ENCODE measurements at regions not wholly inside any gene's neighbourhood (a gene's known extent, or its start where the extent isn't known, plus 50 kb on each side); places are given as distances from the start of the nearest gene placed in this dataset.
"Not testable (repeated sequence)": the region's sequence is repeated elsewhere in the genome, so short reads cannot be mapped to it uniquely, and the experiment has no call there.

- TF ChIP-seq CTCF (IDR thresholded peaks at IDR 0.05; ENCODE audit: low read depth, low read length) = no peak
Observed at GRCh38 chr5:51148437-51148836, 234.8 kb upstream of the ISL1 start.

GRCh38 chr5:51156222-51156621, 227.0 kb upstream of the ISL1 start:
- DNase-seq (ENCODE audit: extremely low read depth, low read depth) = no peak
- no peak for TF ChIP-seq CTCF (IDR thresholded peaks at IDR 0.05; ENCODE audit: low read depth, low read length)

More at GRCh38 chr5:51148437-51148836, 234.8 kb upstream of the ISL1 start:
- DNase-seq (ENCODE audit: extremely low read depth, low read depth) = no peak

GRCh38 chr5:51156838-51157237, 226.4 kb upstream of the ISL1 start:
- TF ChIP-seq CTCF (IDR thresholded peaks at IDR 0.05; ENCODE audit: low read depth, low read length) = no peak

GRCh38 chr5:51159164-51159563, 224.1 kb upstream of the ISL1 start:
- no peak for DNase-seq (ENCODE audit: extremely low read depth, low read depth)
- TF ChIP-seq CTCF (IDR thresholded peaks at IDR 0.05; ENCODE audit: low read depth, low read length) = no peak

More at GRCh38 chr5:51156838-51157237, 226.4 kb upstream of the ISL1 start:
- no peak for DNase-seq (ENCODE audit: extremely low read depth, low read depth)

DNA sequence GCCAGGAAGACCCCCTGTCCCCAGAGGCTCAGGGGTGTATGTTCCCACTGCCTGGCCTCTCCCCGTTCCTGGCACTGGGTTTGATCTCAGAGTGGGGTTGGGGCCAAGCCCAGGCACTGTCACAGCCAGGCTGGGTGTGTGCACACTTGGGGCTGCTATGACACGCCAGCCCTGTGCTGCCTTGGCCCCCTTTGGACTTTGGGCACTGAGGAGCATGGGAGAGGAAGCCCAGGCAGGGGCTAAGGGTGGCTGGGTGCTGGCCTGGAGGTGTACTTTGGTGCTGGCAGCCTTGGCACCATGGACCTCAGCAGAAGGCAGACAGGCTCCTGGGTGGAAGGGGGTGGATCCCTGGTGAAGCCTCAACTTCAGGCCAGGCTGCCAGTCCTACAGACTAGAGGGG, 223.6 kb upstream of the ISL1 start:
- no peak for TF ChIP-seq CTCF (IDR thresholded peaks at IDR 0.05; ENCODE audit: low read depth, low read length)
- no peak for DNase-seq (ENCODE audit: extremely low read depth, low read depth)

- no peak for DNase-seq (ENCODE audit: extremely low read depth, low read depth)
- no peak for TF ChIP-seq CTCF (IDR thresholded peaks at IDR 0.05; ENCODE audit: low read depth, low read length)
Observed at GRCh38 chr5:51162245-51162644, 221.0 kb upstream of the ISL1 start.

DNA sequence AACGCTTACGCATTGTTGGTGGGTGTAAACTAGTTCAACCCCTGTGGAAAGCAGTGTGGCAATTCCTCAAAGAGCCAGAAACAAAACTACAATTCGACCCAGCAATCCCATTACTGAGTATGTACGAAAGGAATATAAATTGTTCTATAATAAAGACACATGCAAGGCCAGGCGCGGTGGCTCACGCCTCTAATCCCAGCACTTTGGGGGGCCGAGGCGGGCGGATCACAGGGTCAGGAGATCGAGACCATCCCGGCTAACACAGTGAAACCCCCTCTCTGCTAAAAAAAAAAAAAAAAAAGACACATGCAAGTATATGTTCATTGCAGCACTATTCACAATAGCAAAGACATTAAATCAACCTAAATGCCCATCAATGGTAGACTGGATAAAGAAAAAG, 217.6 kb upstream of the ISL1 start:
- DNase-seq (ENCODE audit: extremely low read depth, low read depth) = not testable (repeated sequence)

- TF ChIP-seq CTCF (IDR thresholded peaks at IDR 0.05; ENCODE audit: low read depth, low read length) = no peak
- no peak for DNase-seq (ENCODE audit: extremely low read depth, low read depth)
Observed at GRCh38 chr5:51172903-51173626, 210.2 kb upstream of the ISL1 start.

Measured in AG09319 (cell line).